Prostate gland (tissue), 2 donors: ENCODE measurements at regions not wholly inside any gene's neighbourhood (a gene's known extent, or its start where the extent isn't known, plus 50 kb on each side); places are given as distances from the start of the nearest gene placed in this dataset.

Source experiments
- POLR2A ChIP-seq: fragments of 450-650 bp; IDR thresholded peaks from one replicate; pipeline ENCODE4 v1.6.1; 2016; ENCODE audit warnings: antibody characterized with exemption, mild to moderate bottlenecking
- POLR2AphosphoS5 ChIP-seq: sonication (generic); formaldehyde crosslinking; IDR thresholded peaks from one replicate; pipeline ENCODE4 v1.6.1; 2017; ENCODE audit warnings: antibody characterized with exemption
- TF ChIP-seq, protein P1 (sequence below), 4 experiments: fragments of 200-600 bp in 2 of 4; fragments of 450-650 bp in 2 of 4; sonication (generic) in 2 of 4; IDR thresholded peaks; 1 replicate in 3 of 4; 2 replicates in 1 of 4; pipeline ENCODE4 v1.5.1; 2016 to 2019; ENCODE audit warnings: antibody characterized with exemption in 4 of 4, mild to moderate bottlenecking in 2 of 4, moderate library complexity in 2 of 4

DNA sequence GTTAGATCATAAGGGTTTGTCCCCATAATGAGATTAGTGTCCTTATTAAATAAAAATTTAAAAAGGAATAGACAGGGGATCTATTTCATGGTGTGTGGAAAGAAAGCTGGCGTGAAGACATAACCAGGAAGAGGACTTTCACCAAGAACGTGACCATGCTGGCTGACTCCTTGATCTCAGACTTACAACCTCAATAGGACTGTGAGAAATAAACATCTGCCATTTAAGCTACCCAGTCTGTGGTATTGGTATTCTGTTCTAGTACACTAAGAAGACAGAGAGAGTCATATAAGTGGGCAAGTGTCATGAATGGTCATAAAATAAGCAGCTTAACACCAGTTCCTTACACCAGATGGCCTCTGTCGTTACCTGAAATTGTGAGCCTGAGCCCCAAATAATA is 259.4 kb upstream of the CCNG1 start:
- TF ChIP-seq POLR2AphosphoS5 (no peak), POLR2A (no peak)
- TF ChIP-seq, protein P1, sequence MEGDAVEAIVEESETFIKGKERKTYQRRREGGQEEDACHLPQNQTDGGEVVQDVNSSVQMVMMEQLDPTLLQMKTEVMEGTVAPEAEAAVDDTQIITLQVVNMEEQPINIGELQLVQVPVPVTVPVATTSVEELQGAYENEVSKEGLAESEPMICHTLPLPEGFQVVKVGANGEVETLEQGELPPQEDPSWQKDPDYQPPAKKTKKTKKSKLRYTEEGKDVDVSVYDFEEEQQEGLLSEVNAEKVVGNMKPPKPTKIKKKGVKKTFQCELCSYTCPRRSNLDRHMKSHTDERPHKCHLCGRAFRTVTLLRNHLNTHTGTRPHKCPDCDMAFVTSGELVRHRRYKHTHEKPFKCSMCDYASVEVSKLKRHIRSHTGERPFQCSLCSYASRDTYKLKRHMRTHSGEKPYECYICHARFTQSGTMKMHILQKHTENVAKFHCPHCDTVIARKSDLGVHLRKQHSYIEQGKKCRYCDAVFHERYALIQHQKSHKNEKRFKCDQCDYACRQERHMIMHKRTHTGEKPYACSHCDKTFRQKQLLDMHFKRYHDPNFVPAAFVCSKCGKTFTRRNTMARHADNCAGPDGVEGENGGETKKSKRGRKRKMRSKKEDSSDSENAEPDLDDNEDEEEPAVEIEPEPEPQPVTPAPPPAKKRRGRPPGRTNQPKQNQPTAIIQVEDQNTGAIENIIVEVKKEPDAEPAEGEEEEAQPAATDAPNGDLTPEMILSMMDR (IDR thresholded peaks at IDR 0.05) = no peak
